Sigmoid colon (tissue), 6 donors: ENCODE measurements at regions not wholly inside any gene's neighbourhood (a gene's known extent, or its start where the extent isn't known, plus 50 kb on each side); places are given as distances from the start of the nearest gene placed in this dataset.

ENCODE experiments used
- DNase-seq: peaks from one replicate; pipeline ENCODE4 v3.0.0-alpha.2; 2019
- H3K27ac ChIP-seq, 4 donors: fragments of 200-600 bp; sonication (generic); one replicate each; pipeline ENCODE4 v1.5.1; 2016 to 2019; ENCODE audit warnings: mild to moderate bottlenecking in 1 of 4
- H3K27me3 ChIP-seq, 3 donors: fragments of 200-600 bp; sonication (generic); one replicate each; pipeline ENCODE4 v1.5.1; 2019; ENCODE audit warnings: mild to moderate bottlenecking in 1 of 3
- H3K36me3 ChIP-seq, 4 donors: fragments of 200-600 bp; sonication (generic); one replicate each; pipeline ENCODE4 v1.5.1; 2016 to 2019
- H3K4me1 ChIP-seq, 4 donors: fragments of 200-600 bp; sonication (generic); one replicate each; pipeline ENCODE4 v1.5.1; 2017 to 2019
- H3K4me3 ChIP-seq, 4 donors: fragments of 200-600 bp; sonication (generic); one replicate each; pipeline ENCODE4 v1.5.1; 2017 to 2019; ENCODE audit warnings: mild to moderate bottlenecking in 2 of 4, moderate library complexity in 1 of 4
- H3K9me3 ChIP-seq, 4 donors: fragments of 200-600 bp in 3 of 4; sonication (generic) in 3 of 4; one replicate each; pipeline versions ENCODE4 v1.5.1 to v1.6.1; 2013 to 2019
- EP300 ChIP-seq, 4 donors: sonication (generic); formaldehyde crosslinking; IDR thresholded peaks; one replicate each; pipeline ENCODE4 v1.6.1; 2017; ENCODE audit warnings: antibody characterized with exemption in 4 of 4
- POLR2A ChIP-seq, 2 donors: fragments of 450-650 bp; IDR thresholded peaks; one replicate each; pipeline ENCODE4 v1.6.1; 2016; ENCODE audit warnings: antibody characterized with exemption in 2 of 2, mild to moderate bottlenecking in 2 of 2, moderate library complexity in 2 of 2
- POLR2AphosphoS5 ChIP-seq, 4 donors: sonication (generic); formaldehyde crosslinking; IDR thresholded peaks; one replicate each; pipeline ENCODE4 v1.6.1; 2017; ENCODE audit warnings: antibody characterized with exemption in 4 of 4
- WGBS, 2 donors: extraction: QIAGEN DNeasy Blood & Tissue Kit; methylation state at CpG; one replicate each; pipeline ENCODE4 v1.1.7; 2013; 5-methylcytosine and 5-hydroxymethylcytosine counted together
- intact Hi-C: fragments of 100-400 bp; cut with DNase I; formaldehyde crosslinking; loops from one replicate; pipeline ENCODE4 v1.15.1; 2023
- TF ChIP-seq, protein P1 (sequence below), 4 experiments: fragments of 450-650 bp in 3 of 4; fragments of 200-600 bp in 1 of 4; IDR thresholded peaks; one replicate each; pipeline ENCODE4 v1.5.1; 2016 to 2019; ENCODE audit warnings: antibody characterized with exemption in 4 of 4, mild to moderate bottlenecking in 3 of 4, moderate library complexity in 2 of 4
- donor health status: healthy with polysubstance abuse.
- donor health status: healthy.

DNA sequence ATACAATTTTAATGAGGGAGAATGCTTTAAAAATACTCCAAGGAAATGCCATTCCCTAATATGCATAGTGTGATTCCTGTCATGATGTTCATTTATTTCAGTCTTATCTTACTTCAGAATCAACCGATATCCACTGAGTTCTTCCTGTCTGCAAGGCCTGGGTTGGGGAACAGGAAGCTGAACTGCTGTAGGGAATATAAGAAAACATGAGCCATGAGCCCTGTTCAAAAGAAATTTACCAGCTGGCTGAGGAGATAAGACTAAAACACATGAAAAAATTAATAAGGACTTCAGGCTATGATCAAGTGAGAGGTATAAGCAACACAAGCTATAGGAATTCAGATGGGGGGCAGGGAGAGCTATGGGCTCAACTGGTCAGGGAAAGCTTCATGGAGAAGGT lies 184.7 kb downstream of the PLPP4 start:
- WGBS, 2 donors: 44 to 73% methylated on average over 1 of the region's 1 CpG
- no peak for DNase-seq
- TF ChIP-seq POLR2A (IDR thresholded peaks at IDR 0.05): no peak
- TF ChIP-seq, protein P1, sequence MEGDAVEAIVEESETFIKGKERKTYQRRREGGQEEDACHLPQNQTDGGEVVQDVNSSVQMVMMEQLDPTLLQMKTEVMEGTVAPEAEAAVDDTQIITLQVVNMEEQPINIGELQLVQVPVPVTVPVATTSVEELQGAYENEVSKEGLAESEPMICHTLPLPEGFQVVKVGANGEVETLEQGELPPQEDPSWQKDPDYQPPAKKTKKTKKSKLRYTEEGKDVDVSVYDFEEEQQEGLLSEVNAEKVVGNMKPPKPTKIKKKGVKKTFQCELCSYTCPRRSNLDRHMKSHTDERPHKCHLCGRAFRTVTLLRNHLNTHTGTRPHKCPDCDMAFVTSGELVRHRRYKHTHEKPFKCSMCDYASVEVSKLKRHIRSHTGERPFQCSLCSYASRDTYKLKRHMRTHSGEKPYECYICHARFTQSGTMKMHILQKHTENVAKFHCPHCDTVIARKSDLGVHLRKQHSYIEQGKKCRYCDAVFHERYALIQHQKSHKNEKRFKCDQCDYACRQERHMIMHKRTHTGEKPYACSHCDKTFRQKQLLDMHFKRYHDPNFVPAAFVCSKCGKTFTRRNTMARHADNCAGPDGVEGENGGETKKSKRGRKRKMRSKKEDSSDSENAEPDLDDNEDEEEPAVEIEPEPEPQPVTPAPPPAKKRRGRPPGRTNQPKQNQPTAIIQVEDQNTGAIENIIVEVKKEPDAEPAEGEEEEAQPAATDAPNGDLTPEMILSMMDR (IDR thresholded peaks at IDR 0.05): no peak
- no peak for TF ChIP-seq EP300 (IDR thresholded peaks at IDR 0.05)
- TF ChIP-seq POLR2AphosphoS5 (IDR thresholded peaks at IDR 0.05): no peak

DNA sequence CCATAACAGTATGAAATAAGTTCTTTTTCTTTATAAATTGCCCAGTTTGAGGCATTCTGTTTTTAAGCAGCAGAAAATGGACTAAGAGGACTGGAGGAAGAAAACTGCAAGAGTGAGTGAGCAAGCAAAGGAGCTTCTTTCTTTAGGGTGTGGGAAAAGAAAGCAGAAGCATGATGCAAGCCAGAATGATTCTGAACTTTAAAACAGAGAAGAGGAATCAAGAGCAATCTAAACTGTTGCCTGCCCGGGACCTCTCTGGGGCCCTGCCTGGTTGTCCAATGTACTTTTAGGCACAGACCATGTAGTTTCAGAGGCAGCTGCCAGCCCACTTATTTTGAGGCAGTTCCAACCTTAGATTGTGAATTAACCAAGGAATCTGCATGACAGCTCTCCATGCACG lies 186.3 kb downstream of the PLPP4 start:
- no peaks in the 10 kb centered on the region for H3K9me3 ChIP-seq
- TF ChIP-seq POLR2A (IDR thresholded peaks at IDR 0.05) (no peak), EP300 (IDR thresholded peaks at IDR 0.05) (no peak)
- TF ChIP-seq, protein P1 (IDR thresholded peaks at IDR 0.05): no peak
- no peaks in the 10 kb centered on the region for H3K36me3 ChIP-seq
- 72% methylated on average over 2 of the region's 2 CpGs for WGBS, 2 donors
- H3K4me3 ChIP-seq: no peak overlapping the region
- H3K27me3 ChIP-seq: no peaks in the 10 kb centered on the region
- DNase-seq: no peak
- no peak overlapping the region for H3K27ac ChIP-seq
- intact Hi-C loops: no loop called here
- no peaks in the 10 kb centered on the region for H3K4me1 ChIP-seq

More for the DNA sequence above, 184.7 kb downstream of the PLPP4 start:
- Histone ChIP-seq H3K27me3 (no peaks in the 10 kb centered on the region), H3K4me3 (no peak overlapping the region), H3K36me3 (no peaks in the 10 kb centered on the region), H3K9me3 (no peaks in the 10 kb centered on the region), H3K4me1 (no peaks in the 10 kb centered on the region), H3K27ac (no peak overlapping the region)
- intact Hi-C loops: no loop called here

DNA sequence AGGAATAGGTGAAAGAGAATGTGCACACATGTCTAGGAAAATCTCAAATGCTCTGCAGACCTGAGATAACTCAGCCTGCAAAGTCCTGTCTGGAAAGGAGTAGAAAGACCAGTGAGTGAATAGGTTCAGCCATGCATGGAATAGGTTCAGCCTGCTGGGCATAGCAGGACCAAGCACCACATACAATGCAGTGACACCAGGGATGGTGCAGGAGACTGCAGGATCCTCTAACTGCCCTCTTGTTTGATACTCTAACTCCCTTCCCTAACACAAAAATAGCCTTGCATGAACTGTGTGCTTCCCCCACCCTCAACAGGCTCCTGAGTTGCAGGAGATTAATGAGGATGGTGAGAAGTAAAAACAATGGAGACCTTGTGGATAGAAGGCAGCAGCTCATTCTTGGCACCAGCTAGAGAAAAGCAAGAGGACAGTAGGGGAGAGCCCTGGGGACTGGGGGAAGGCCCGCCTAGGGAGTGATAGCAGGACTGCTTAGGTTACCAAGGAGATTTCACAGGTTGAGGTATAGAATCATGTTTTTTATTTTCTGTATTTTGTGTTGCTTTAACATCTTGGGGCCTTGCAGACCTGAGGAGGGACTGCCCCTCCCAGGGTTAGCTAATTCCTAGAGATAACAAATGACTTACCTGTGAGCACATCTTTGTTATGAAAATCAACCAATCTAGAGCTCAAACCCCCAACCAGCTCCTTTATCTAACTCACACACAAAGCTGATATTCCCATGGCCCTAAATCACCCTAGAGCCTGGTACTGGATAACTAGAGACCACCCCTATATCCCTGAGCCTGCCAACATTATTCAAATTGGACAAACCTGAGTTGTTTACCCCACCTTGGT lies 187.8 kb downstream of the PLPP4 start:
- TF ChIP-seq, protein P1 (IDR thresholded peaks at IDR 0.05): no peak
- no peak for TF ChIP-seq POLR2AphosphoS5 (IDR thresholded peaks at IDR 0.05)
- no peak for DNase-seq
- no peak overlapping the region for H3K4me3 ChIP-seq
- H3K4me1 ChIP-seq: no peaks in the 10 kb centered on the region
- H3K36me3 ChIP-seq: no peaks in the 10 kb centered on the region
- WGBS, 2 donors: 44 to 64% methylated on average over 1 of the region's 1 CpG
- no peak overlapping the region for H3K27ac ChIP-seq
- intact Hi-C loops: no loop called here
- no peaks in the 10 kb centered on the region for H3K27me3 ChIP-seq
- H3K9me3 ChIP-seq: no peaks in the 10 kb centered on the region

DNA sequence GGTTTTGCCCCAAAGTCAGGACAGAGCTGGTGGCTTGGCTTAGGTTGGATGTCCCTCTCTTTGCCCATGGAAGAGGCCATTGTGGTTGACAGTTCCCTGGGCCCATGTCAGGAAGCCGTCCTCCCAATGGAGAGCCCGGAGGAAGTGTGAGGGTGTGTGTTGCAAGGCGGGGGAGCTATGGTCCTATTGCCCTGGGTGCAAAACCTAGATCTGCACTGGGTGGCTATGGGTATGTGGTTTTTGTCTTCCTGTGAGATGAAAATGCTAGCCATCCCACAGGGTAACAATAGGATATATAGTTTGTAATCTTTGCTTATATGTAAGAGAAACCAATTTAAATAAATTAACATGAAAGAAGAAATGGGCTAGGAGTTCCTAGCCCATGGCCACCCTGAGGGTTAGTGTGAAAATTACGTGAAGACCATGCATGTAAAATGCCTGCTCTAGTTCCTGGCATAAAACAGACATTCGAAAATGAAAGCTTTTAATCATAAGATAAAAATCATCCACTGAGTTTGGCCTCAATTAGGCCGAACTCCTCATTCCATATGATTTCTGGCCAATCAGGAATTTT lies 189.2 kb downstream of the PLPP4 start:
- intact Hi-C loops: no loop called here
- no peaks in the 10 kb centered on the region for H3K4me1 ChIP-seq
- no peak for DNase-seq
- no peak for TF ChIP-seq POLR2A (IDR thresholded peaks at IDR 0.05)
- H3K9me3 ChIP-seq: no peaks in the 10 kb centered on the region
- no peak overlapping the region for H3K27ac ChIP-seq
- 74 to 79% methylated on average over 6 of the region's 6 CpGs for WGBS, 2 donors
- H3K36me3 ChIP-seq: no peaks in the 10 kb centered on the region
- H3K4me3 ChIP-seq: no peak overlapping the region
- H3K27me3 ChIP-seq: no peaks in the 10 kb centered on the region

DNA sequence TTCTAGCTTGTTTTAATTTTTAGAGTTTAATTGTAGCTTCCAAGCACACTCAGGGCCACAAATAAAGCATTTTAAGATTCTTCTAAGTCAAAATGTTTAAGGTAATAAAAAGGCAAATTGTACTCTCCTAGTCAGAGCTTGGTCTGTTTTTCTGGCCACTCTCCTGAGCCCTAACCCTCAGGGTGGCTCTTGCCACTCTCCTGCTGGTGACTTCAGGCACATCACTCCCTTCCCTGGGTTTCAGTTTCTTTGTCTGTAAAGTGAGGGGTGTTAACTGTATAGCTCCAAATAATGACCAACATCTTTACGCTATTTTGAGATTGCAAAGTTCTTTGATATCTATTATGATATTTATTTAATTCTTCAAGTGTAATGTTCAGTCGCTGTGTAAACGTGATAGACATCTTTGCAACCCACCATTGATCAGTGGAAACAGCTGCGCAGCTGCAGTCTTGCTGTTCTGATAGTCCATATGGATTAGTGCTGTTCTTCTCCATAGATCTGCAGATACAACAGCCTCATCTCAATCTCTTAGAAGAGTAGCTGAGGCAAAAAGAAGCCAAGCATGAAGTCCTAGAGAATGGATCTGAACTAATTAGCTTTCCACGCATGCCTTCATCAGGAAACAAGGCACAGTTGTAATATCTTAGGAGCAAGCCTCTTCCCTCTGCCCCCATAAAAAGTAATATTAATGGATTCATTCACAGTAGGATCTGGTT lies 189.9 kb downstream of the PLPP4 start:
- H3K36me3 ChIP-seq: no peaks in the 10 kb centered on the region
- H3K27ac ChIP-seq: no peak overlapping the region
- no peaks in the 10 kb centered on the region for H3K27me3 ChIP-seq
- no peaks in the 10 kb centered on the region for H3K4me1 ChIP-seq
- intact Hi-C loops: no loop called here
- TF ChIP-seq POLR2AphosphoS5 (IDR thresholded peaks at IDR 0.05) (no peak), EP300 (IDR thresholded peaks at IDR 0.05) (no peak), POLR2A (IDR thresholded peaks at IDR 0.05) (no peak)
- TF ChIP-seq, protein P1 (IDR thresholded peaks at IDR 0.05): no peak
- H3K9me3 ChIP-seq: no peaks in the 10 kb centered on the region
- H3K4me3 ChIP-seq: no peak overlapping the region
- no peak for DNase-seq
- WGBS, 2 donors: 90 to 92% methylated on average over 5 of the region's 5 CpGs
